Central memory CD4-positive, alpha-beta T cell (primary cell): ENCODE measurements at regions not wholly inside any gene's neighbourhood (a gene's known extent, or its start where the extent isn't known, plus 50 kb on each side); places are given as distances from the start of the nearest gene placed in this dataset.

Experiments used
- DNase-seq: peaks from one replicate; pipeline ENCODE4 v3.0.0; 2022

DNA sequence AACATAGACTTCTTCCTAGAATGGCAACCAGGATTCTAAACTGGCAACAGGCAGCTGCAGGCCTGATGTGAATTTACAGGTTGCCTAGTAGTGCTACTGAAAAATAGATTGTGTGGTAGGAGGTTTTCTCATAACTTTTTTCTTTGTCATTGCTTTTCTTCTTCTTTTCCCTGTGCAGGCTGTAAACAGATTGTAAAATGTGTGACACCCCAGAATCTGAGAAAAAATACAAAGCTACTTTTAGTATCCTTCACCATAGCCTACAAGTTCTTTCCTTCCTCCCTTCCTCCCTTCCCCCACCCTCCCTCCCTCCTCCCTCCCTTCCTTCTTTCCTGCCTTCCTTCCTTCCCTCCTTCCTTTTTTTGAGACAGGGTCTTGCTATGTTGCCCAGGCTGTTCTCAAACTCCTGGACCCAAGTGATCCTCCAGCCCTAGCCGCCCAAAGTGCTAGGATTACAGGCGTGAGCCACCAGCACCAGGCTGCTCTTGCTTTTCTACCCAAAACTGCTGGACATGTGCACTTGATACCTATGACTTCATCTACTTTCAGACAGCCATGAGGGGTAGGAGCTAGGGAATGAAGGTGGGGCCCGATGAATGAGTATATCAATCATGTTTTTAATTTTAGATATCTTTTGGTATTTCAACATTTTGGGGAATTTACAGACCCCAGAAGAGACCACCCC is 114.2 kb upstream of the EEA1 start:
- no peak for DNase-seq

- no peak for DNase-seq
Measured at GRCh38 chr12:93043877-93044209, 114.7 kb upstream of the EEA1 start.

GRCh38 chr12:93047118-93047517 is 118.0 kb upstream of the EEA1 start:
- no peak for DNase-seq

- DNase-seq = no peak
Measured at GRCh38 chr12:93048656-93049055, 119.6 kb upstream of the EEA1 start.

- no peak for DNase-seq
Measured at GRCh38 chr12:93050026-93050747, 121.1 kb upstream of the EEA1 start.

- DNase-seq = no peak
Measured at GRCh38 chr12:93050748-93051081, 121.6 kb upstream of the EEA1 start.

DNA sequence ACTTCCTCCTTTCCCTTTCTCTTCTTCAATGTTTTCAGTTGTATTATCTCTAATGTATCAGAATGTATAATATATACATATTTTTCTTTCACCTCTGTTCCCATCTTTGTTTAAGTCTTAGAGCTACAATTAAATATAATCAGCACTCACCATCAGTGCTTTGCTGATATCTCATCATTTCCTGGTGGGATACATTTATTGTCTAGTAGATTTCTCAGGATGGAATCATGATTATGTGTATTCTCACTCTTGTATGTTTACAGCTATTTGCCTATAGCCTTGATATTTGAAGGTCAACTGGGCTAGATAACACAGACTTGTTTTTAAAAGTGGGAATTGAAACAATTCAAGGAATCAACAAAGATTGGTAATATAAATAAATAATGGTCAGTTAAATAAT is 124.9 kb upstream of the EEA1 start:
- DNase-seq = no peak

DNA sequence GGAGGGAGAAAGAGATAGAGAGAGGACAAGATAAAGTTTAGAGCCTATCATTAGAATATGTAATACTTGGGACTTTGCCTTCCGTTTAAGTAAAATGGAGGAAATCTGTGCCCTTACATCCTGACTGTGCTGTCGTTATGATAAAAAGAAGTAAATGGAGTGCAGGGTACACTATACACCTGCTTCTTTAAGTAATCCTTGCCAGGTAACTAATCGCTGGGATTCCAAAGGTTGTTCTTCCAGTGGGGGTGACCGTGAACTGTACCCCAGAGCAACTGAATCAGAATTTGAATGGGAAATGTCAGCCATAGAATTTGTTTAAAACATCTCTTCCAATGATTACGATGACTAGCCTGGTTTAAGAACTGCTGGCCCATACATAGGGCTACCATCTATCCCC is 126.1 kb upstream of the EEA1 start:
- no peak for DNase-seq

- no peak for DNase-seq
Measured at GRCh38 chr12:93056971-93057535, 128.0 kb upstream of the EEA1 start.

- no peak for DNase-seq
Measured at GRCh38 chr12:93058280-93058679, 129.2 kb upstream of the EEA1 start.

DNA sequence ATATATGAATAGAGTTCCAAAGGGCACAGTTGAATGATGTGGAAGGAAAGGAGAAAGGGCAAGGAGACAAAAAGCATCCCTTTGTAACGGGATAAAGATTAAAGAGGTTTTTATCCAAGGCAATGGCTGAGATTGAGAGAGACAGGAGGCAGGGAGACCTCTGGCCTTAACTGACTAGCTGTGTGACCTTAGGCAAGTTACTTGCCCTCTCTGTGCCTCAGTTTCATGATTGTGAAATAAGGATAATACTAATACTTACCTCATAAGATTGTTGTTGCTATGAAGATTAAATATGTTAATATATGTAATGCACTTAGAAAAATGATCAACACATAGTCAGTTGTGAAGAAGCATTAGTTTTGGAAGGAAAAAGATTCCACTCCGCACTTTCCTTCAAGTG is 130.2 kb upstream of the EEA1 start:
- no peak for DNase-seq

DNA sequence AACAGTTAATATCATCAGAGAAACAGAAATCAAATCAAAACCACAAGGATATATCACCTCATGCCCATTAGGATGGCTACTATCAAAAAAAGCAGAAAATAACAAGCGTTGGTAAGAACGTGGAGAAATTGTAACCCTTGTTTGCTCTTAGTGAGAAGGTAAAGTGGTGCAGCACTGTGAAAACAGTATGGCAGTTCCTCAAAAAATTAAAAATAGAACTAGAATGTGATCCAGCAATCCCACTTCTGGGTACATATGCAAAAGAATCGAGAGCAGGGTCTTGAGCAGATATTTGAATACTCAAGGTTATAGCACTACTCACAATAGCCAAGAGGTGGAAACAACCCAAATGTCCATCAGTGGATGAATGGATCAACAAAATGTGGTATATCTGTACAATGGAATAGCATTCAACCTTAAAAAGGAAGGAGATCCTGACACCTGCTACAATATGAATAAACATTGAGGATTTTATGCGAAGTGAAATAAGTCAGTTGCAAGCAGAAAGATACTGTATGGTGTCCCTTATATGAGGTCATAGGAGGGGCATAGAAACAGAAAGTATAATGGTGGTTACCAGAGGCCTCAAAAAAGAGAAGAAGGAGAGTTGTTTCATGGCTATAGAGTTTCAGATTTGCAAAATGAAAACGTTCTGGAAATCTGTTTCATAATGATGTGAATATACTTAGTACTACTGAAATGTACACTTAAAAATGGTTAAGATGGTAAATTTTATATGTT is 131.0 kb upstream of the EEA1 start:
- DNase-seq = no peak

GRCh38 chr12:93060666-93061472 is 131.8 kb upstream of the EEA1 start:
- DNase-seq = no peak

DNA sequence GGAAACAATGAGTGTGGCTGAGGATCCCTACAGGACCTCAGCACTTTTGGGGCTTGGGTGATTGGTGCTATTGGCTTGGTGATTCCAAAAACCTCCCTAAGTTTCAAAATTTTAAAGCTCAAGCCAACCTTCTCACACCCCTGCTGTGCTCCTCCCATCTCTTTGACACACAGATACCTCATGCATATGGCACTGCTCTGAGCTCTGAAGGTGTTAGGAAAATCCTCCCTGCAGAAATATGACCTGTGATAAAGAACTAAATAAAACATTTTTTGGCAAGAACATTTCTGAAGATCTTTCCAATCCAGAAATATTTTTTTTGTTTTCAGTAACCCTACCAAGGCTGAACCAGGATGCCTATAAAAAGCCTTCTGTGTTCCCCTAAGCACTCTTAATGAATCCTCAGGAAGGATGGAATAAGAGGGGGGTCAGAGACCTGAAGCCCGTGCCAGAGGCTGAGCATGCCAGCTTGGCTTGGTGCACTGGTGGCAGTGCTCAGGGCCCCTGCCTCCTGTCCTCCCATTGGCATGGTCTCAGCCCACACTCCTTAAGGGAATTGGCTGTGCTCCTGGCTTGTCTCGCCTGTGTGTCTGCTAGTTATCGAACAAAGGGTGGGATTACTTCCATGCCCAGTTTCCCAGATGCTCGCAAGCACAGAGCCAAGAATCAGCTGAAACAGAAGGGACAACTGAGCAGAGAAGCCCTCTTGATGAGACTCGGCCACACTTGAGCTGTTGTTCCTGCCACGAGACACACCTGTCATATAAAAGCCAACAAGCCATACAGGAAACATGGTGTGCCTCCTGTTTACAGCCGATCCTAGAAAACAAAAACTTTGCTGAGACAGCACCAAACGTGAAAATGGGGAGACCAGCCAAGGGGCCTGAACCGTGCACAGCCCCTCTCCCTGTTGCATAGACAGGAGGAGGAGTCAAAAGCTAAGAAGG is 132.7 kb upstream of the EEA1 start:
- no peak for DNase-seq

DNA sequence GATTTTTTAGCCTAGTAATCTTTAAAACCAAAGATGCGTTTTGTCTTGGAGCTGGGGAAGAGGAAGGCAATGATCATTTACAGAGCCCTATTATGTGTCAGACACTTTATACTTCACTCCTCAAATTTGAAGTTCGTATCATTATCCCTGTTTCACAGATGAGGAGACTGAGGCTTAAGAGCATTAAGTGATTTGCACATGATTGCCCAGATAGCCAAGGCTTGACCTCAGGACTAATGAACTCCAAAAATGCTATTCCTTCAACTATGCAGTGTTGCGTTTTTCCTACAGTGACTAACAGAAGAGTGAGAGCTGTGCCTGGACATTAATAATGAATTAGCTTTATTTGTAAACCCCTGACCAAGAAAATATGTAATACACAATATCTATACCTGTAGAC is 136.8 kb upstream of the EEA1 start:
- no peak for DNase-seq

GRCh38 chr12:93072340-93072739 is 143.2 kb upstream of the EEA1 start:
- no peak for DNase-seq

- no peak for DNase-seq
Measured at GRCh38 chr12:93073324-93073723, 144.2 kb upstream of the EEA1 start.

GRCh38 chr12:93078059-93078458 is 149.0 kb upstream of the EEA1 start:
- no peak for DNase-seq

- no peak for DNase-seq
Measured at GRCh38 chr12:93078577-93078976, 149.5 kb upstream of the EEA1 start.

- DNase-seq = no peak
Measured at GRCh38 chr12:93079271-93079670, 150.2 kb upstream of the EEA1 start.

- no peak for DNase-seq
Measured at GRCh38 chr12:93079976-93080375, 150.9 kb upstream of the EEA1 start.

GRCh38 chr12:93080452-93080851 is 151.4 kb upstream of the EEA1 start:
- no peak for DNase-seq
